NCI-H2029 treated with DMSO at 0.1 percent for 48 hours (cell line): ENCODE measurements at regions not wholly inside any gene's neighbourhood (a gene's known extent, or its start where the extent isn't known, plus 50 kb on each side); places are given as distances from the start of the nearest gene placed in this dataset.

Source experiments
- DNase-seq: peaks from one replicate; lab custom pipeline; 2025; lab: John Stamatoyannopoulos, UW

DNA sequence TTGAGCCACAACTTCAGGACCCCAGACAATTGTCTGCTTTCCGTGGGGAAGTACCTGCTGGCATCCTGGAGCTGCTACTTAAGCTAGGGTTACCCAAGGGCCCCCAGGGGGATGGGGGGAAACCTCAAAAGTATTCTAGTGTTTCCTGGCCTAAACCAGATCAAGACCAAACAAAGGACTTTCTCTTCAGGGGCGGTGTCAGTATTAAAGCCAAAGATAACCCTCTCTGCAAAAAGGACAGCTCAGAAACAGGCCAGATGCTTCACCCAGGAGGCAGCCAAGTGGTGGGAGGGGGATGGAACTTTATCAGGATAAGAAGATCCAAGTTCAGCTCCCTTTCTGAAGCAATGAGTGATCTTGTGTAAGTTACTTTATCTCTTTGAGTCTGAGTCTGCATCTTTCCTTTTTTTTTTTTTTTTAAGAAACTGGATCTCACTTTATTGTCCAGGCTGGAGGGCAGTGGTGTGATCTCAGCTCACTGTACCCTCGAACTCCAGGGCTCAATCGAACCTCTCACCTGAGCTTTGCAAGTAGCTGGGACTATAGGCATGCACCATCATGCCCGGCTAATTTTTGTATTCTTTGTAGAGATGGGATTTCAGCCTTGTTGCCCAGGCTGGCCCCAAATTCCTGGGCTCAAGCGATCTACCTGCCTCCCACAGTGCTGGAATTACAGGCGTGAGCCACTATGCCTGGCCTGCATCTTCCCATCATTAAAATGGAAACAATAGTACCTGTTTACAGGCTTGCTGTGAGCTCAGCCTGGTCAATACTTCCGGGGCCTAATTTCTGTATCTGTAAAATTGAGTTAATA lies 151.8 kb upstream of the PTPRM start:
- no peak for DNase-seq

- no peak for DNase-seq
These were observed 149.4 kb upstream of the PTPRM start for GRCh38 chr18:7417727-7418126.

DNA sequence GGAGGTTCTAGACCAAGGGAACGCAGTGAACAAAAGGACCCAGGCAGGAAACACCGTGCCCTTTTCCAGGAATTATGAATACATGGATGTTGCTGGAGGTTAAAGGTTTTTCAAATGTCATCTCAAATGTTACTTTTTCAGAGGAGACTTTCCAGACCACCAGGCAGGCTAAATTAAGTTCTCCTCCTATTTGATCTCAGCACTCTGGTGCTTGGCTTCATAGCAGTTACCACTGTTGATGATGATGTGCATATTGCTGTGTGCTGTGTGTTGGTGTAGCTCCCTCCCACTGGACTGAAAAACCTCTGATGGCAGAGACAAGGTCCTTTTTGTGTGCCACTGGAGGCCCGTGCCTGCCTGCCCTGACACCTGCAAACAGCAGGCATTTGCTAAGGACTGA lies 137.3 kb upstream of the PTPRM start:
- DNase-seq = no peak

- no peak for DNase-seq
These were observed 130.9 kb upstream of the PTPRM start for GRCh38 chr18:7436166-7436565.

GRCh38 chr18:7437870-7438269 lies 129.2 kb upstream of the PTPRM start:
- no peak for DNase-seq

DNA sequence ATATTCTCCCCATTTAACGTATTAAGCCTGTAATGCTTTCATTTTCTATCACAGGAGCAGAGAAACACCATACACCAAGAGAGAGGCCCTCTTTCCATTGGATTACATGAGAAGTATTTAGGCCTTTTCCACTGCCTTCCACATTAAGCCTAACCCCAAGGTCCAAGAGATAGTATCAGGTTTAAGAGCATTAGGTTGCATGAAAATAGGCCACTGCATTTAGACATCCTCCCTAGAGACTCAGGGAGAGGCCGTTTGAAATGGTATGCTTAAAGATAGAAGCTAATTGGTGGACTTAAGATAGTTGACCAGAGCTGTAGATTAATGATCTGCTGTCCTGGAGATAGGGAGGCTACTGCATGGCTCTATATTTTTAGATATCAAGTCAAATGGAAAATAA lies 128.5 kb upstream of the PTPRM start:
- DNase-seq = no peak

GRCh38 chr18:7447318-7448028 lies 119.6 kb upstream of the PTPRM start:
- no peak for DNase-seq

DNA sequence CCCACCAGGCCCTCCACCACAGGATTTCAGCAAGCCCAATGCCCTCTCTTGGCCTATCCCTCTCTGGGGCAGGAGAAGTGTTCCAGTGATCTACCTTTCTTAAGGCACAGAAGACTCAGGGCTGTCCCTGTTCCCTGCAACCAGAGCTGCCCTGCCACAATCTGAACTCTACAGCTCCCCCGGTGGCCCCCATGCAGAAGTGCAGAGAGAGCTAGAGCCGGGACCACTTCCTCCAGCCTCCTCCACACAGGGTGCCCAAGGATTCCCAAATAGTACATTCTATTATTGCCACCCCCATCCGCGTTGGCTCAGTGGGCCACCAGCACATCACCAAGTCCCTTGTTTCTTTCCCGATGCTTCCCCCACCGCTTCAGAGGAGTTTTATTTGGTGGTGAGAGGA lies 114.8 kb upstream of the PTPRM start:
- no peak for DNase-seq

DNA sequence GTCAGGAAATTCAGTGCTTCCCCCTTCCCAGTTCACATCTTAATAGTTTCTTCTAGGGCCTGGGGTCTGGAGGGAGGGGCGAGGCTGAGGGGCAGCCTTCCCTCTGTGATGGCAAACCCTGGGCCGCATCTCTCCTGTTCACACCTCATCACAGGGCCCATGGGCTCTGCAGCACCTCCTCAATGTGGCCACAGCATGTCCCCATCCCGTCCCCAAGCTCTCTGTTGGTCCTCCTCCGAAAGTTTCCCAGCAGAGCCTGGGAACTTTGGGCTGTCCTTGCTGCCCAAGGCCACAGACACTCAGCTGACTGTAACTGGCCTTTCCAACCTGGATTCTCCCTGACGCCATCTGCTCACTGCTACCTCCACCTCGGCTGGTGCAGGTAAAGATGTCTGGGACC lies 112.7 kb upstream of the PTPRM start:
- DNase-seq = no peak

- DNase-seq = no peak
These were observed 110.7 kb upstream of the PTPRM start for GRCh38 chr18:7456376-7456775.

GRCh38 chr18:7457262-7457661 lies 109.9 kb upstream of the PTPRM start:
- no peak for DNase-seq

- no peak for DNase-seq
These were observed 108.2 kb upstream of the PTPRM start for GRCh38 chr18:7458884-7459283.

- no peak for DNase-seq
These were observed 107.0 kb upstream of the PTPRM start for GRCh38 chr18:7459851-7460770.

DNA sequence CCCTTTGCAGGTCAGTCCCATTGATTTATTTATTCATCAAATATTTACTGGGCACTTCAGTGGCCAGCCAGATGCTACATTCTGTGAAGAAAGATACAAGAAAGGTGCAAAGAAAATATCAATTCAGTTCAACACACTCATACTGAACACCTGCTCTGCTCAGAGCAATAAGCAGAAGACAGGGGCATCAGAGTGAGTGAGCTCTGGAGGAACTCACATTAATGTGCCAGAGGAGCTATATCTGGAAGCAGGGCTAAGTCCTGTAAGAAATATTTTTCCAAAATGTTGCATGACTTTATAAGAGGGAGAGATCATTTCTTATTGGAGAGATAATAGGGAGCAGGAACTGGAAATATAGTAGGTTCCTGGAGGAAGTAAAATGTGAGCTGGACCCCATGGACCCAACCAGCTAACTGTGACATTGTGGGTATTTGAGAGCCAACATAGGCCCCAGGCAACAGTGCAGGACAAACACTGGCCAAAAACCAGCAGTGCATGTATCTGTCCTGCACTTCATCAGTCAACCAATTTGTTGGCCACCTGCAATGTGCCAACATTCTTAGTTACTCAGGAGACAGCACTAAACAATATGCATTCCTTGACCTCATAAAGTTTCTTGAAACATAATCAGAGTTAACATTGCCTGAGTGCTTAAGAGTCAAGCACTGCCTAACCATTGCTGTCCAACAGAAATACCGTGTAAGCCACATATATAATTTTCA lies 102.7 kb upstream of the PTPRM start:
- DNase-seq = no peak

DNA sequence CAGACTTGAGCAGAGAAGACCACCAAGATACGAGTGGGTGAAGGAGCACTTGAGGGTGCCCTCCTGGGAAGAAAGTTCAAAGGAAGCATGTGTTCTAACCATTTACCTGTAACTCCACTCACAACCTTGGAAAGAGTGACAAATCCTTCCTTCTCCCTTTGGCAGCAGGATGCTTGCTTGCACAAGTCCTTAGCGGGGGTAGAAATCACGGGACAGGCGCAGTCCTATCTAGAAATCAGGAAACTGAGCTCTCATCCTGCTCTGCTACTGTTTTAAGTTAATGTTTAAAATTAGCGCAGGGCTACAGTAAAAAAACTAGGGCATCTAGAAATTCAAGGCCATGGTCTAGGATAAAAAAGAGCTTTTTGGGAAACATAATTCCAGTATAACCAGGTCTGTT lies 100.9 kb upstream of the PTPRM start:
- DNase-seq = no peak

- DNase-seq = peak; percentile 6
These were observed 99.2 kb upstream of the PTPRM start for GRCh38 chr18:7467708-7468466.

- no peak for DNase-seq
These were observed 97.0 kb upstream of the PTPRM start for GRCh38 chr18:7470101-7470500.

- no peak for DNase-seq
These were observed 96.6 kb upstream of the PTPRM start for GRCh38 chr18:7470503-7470902.

DNA sequence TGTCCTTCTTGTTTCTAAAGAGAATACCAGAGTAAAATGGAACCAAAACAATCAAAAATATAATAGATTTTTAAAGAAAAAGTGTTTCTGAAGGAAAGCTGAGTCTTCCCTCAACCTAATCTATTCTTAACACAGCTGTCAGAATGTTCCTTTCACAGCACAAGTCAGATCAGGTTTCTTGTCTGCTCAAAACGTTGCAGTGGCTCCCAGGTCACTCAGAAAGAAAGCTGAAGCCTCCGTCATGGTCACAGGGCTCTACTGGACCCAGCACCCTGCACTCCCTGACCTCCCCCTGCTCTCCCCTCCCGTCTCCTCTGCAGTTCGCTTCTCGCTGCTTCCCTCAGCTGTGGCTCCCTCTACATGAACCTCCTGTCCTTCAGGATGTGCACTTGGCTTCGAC lies 90.7 kb upstream of the PTPRM start:
- no peak for DNase-seq

- no peak for DNase-seq
These were observed 87.4 kb upstream of the PTPRM start for GRCh38 chr18:7479756-7480155.

GRCh38 chr18:7480879-7481278 lies 86.2 kb upstream of the PTPRM start:
- DNase-seq = no peak
